HG02870 (cell line): ENCODE measurements at regions not wholly inside any gene's neighbourhood (a gene's known extent, or its start where the extent isn't known, plus 50 kb on each side); places are given as distances from the start of the nearest gene placed in this dataset.
A peak's percentile ranks its signal among the peaks of the same experiment; 100 is the strongest.
"Not testable (repeated sequence)": the region's sequence is repeated elsewhere in the genome, so short reads cannot be mapped to it uniquely, and the experiment has no call there.

Experiments used
- ATAC-seq: cut with Tn5 transposase; IDR thresholded peaks from one replicate; pipeline ENCODE4 v1.9.1; 2021; ENCODE audit warnings: mild to moderate bottlenecking, moderate library complexity; ENCODE audit not compliant: unreplicated experiment

DNA sequence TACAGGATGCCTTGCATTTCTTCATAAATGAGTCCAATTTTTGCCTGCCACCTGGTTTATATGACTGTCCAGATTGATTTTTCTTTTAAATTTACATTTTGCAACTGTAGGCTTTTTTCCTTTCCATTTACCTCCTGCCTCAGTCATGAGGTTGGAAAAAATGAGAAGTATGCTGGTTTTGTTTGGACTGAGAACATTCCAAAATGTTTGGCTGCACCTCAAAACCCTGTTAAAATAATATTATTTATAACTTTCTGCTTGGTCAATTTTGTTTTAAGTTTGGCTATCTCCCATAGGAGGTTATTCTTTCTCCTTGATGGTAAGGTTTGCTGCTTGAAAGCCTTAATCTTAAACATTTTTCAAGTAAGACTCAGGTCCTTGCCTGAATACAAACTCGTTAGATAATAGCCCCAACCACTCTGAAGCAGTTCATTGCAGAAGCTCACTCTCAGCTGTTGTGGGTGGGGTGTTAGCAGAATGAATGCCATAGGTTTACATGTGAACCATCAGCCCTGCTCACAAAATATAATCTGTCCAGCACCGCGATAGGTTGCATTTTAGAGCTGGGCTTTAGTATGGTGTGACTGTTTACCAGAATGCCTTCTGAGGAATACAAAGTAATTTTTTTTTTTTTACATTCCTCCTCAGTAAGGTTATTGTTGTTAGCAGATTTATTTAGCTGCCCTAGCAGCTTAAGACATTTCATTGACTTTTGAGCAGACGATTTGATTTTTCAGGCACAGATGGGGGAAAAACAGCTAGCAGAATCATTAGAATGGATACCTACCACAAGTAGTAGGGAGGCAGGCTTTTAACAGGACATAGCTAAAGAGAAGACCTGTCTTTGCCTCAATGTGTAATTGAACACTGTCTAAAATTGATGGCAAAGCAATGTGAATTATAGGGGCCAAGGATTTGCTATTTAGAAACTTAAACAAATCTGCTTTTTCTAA is 630.8 kb upstream of the KCNMB2 start:
- no peak for ATAC-seq

DNA sequence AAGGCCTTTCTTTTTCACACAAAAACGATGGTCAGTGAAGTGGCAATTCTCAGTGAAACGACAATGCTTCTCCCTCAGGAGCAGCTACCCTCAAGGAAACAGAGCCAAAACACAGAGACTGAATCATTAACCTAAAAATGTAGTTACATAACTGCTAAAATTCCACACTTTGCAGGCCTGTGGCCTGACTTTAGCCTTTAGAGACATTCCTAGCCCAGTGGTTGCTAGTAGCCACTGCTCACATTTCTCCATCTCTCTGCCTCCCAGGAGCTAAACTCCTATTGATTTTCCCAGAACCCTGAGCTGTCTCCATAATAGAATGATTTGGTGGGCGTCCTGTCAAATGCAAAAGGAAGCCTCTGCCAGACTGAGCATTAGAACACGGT is 630.1 kb upstream of the KCNMB2 start:
- ATAC-seq = no peak

DNA sequence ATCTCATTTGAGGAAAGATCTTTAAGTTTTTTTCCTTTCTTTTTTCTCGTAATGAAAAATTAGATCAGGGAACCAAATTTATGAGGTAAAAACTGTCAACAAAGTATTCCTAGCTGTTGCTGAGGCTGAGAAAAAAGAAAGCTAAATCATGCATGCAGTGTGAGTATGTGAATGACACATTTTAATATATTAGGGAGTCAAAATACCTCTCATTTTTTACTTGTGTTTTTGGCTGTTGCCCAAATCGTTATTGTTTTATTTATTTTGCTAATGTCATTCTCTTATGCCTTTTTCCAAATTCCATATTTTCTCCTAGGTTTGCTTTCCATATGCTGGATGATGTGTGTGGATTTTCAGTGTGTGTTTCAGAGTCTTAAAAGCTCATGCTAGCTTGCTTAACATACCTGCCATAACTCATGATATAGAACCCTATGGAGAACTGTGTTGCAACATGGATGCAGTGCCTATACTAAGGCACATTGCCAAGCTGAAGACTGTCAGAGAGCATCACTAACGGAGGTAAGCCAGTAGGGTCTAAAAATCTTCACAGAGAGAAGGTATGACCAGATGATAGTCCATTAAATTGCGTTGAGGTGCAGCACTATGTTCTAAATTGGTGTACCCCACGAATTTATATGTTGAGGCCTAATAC is 629.5 kb upstream of the KCNMB2 start:
- ATAC-seq = no peak

DNA sequence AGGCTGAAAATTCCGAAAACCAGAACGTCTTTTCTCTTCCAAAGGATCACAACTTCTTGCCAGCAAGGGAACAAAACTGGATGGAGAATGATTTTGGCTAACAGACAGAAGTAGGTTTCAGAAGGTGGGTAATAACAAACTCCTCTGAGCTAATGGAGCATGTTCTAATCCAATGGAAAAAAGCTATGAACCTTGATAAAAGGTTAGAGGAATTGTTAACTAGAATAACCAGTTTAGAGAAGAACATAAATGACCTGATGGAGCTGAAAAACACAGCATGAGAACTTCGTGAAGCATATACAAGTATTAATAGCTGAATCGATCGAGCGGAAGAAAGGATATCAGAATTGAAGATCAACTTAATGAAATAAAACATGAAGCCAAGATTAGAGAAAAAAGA is 626.7 kb upstream of the KCNMB2 start:
- not testable (repeated sequence) for ATAC-seq

DNA sequence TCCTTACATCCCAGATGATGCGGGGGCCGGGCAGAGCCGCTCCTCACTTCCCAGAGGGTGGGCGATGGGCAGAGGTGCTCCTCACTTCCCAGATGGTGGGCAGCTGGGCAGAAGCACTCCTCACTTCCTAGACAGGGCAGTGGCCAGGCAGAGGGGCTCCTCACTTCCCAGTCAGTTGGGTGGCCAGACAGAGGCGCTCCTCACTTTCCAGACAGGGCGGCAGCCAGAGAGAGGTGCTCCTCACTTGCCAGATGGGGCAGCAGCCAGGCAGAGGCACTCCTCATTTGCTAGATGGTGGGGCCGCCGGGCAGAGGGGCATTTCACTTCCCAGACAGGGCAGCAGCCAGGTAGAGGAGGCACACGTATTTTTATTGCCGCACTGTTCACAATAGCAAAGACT is 622.0 kb upstream of the KCNMB2 start:
- no peak for ATAC-seq

- ATAC-seq = no peak
These were observed 619.8 kb upstream of the KCNMB2 start for GRCh38 chr3:177916461-177916860.

DNA sequence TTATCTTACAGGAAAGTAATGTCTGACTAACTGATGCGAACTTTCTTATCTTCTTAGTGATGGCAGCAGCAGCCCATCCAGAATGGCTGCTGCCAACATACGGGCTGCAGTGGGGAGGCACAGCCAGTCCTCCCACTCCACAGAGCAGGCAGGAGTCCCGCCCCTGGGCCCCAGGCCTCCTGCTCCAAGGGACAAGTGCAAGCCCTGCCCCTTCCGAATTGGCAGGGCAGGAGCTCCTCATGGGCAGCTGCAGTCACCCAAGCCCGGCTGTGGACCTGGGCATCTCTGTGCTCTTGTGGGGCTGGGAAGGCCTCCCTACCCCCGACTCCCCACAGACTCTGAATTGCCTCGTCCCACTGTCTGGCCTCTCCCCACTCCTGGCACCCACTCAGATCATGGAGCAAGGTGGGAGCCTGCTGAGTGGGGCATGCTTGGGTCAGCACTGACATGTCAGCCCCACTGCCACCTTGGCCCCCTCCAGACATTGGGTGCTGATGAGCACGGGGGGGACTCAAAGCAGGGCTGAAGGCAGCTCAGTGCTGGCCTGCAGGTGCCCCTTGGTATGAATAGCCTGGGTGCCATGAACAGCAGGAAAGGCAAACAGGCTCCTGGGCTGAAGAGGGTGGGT is 618.9 kb upstream of the KCNMB2 start:
- no peak for ATAC-seq

DNA sequence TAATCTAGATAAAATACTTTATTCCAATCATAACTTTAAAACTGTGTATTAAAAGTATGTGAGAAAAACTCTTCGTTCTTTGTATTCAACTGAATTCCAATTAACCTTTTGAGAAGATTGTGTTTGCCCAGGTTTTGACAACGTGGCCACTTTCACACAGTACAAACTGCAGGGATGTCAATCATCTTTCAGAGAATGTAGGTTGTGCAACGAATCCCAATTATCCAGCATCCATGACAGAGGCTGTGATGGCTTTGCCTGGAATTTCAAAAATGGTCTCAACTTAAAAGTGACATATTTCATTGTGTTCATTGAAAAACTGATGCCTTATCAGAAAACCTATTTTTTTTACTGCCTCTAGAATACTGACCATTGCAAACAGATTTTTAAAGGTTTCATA is 615.1 kb upstream of the KCNMB2 start:
- ATAC-seq = no peak

GRCh38 chr3:177924261-177924660 is 612.0 kb upstream of the KCNMB2 start:
- ATAC-seq = no peak

- peak; percentile 87 for ATAC-seq
These were observed 607.9 kb upstream of the KCNMB2 start for GRCh38 chr3:177928172-177928873.

DNA sequence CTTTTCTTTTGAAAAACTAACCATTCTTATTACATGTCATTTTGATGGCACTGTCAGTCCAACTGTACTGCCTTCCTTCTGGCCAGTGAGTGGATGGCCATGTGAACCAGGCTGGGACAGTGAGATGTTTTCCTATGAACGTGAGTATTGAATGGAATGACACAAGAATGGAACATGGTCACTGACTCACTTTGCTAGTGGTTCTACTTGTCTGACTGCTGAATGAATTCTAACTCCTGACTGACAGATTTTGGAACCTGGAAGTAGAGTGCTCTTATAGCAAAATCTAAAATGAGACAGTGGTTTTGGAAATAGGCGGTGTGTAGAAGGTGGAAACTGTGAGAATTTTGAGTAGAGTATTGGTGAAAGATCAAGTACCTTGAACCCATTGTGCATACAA is 606.9 kb upstream of the KCNMB2 start:
- no peak for ATAC-seq

GRCh38 chr3:177930771-177931170 is 605.5 kb upstream of the KCNMB2 start:
- no peak for ATAC-seq

DNA sequence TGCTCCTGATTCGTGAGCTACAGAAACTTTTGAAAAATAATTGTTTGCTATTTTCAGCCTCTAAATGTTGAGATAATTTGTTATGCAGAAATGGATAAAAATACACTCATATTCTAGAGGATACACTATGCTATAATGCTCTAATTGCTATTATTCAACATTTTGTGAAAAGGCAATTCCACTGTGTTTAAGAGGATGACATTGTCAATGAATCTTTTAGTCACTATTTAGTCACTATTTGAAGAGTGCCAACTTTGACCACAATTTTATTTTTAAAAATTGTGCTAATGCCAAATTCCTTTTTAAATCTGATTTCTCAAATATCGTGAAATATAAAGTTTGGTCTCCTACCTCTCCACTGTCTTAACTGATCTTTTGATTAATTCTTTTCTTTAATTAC is 604.9 kb upstream of the KCNMB2 start:
- ATAC-seq = no peak

DNA sequence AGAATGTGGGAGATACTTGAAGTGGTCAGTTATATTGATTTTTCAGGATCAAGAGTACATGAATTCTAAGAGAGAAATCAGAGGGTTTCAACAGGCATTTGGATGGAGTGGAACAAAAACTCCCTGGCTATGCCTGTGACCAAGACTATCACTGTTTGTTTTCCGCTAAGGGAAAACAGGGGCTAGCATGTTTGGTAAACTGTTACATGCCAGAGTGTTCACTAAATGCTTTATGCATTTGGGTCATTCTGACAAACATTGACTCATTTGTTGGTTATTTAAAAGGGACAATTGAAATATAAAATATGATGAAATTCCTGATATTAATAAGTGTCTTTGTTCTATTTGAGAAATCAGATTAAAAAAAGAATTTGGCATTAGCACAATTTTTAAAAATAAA is 603.9 kb upstream of the KCNMB2 start:
- no peak for ATAC-seq

GRCh38 chr3:177932750-177933660 is 603.2 kb upstream of the KCNMB2 start:
- no peak for ATAC-seq

DNA sequence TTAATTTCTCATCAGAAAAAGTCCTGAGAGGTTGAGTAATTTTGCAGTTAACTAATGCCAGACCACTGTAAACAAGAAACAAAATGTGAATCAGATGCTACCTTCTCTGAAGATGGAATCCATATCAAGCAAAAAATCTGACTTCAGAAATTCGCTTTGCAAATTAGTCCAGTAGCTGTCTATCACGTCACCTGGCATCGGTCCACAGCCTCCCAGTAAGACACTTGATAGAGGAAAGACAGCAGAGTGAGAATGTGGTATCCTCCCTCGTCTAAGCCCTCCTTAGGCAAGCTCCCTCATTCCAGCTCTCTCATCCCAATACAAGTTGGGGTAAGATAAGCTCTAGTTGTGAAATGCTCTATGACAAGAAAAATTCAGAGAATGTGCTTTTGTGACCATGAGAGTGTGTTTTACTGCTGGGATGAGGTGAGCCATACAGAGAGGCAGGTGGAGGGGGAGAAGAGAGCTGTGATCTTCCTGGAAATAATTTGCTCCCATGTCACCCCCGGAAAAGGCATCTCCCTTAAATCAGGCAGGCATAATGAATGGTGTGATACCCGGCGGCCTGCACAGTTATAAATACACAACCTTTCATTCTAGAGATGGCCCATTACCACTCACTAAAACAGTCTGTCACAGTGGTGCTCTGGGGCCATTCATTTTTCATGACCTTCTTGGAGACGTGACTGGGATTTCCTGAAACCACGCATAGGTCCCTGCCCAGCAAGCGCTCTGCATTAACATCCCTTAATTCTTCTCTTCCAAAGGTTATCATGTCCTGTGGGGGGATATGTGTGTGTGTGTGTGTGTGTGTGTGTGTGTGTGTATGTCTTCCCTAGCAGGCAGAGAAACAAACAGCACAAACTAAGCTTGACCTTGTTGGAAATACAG is 602.0 kb upstream of the KCNMB2 start:
- no peak for ATAC-seq

DNA sequence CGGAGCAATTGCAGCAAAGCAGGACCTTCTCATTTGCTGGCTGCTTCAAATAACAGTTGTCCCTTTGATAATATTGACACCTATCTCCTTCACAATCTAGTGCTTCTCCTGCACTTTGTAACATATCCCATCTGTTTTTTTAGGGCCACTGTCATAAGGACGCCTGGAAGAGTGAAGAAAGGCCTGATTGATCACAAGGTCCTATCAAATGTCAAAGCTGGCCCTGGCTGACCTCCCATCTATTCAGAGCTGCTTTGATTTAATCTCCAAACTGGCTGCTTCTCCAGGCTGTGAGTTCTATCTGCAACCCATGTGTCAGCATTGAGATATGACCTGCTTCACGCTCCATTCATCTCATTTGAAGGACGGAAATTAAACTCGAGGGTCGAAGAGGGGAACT is 601.2 kb upstream of the KCNMB2 start:
- ATAC-seq = no peak

- no peak for ATAC-seq
These were observed 599.5 kb upstream of the KCNMB2 start for GRCh38 chr3:177936721-177937120.

- no peak for ATAC-seq
These were observed 593.3 kb upstream of the KCNMB2 start for GRCh38 chr3:177942911-177943310.
